Karpas-422 (cell line): ENCODE measurements at regions not wholly inside any gene's neighbourhood (a gene's known extent, or its start where the extent isn't known, plus 50 kb on each side); places are given as distances from the start of the nearest gene placed in this dataset.
"Not testable (repeated sequence)": the region's sequence is repeated elsewhere in the genome, so short reads cannot be mapped to it uniquely, and the experiment has no call there.

ENCODE experiments used
- DNase-seq: peaks from one replicate; pipeline ENCODE4 v3.0.0-alpha.2; 2015
- H2AFZ ChIP-seq: fragments of 200-600 bp; sonication (generic); 2 replicates; pipeline ENCODE4 v1.6.1; 2014; ENCODE audit warnings: antibody characterized with exemption, low read length, mixed read lengths
- H3K27ac ChIP-seq: fragments of 200-600 bp; sonication (generic); 2 replicates; pipeline ENCODE4 v1.5.1; 2014; ENCODE audit warnings: mild to moderate bottlenecking, low read length, moderate library complexity
- H3K27me3 ChIP-seq: fragments of 200-600 bp; sonication (generic); 2 replicates; pipeline ENCODE4 v1.6.1; 2014; ENCODE audit warnings: low read length, mixed read lengths
- H3K36me3 ChIP-seq: fragments of 200-600 bp; sonication (generic); 2 replicates; pipeline ENCODE4 v1.6.1; 2014; ENCODE audit warnings: low read length, mixed read lengths; ENCODE audit not compliant: insufficient read depth
- H3K4me1 ChIP-seq: fragments of 200-600 bp; sonication (generic); 2 replicates; pipeline ENCODE4 v1.6.1; 2014; ENCODE audit warnings: mild to moderate bottlenecking, low read length, mixed read lengths
- H3K4me2 ChIP-seq: fragments of 200-600 bp; sonication (generic); 2 replicates; pipeline ENCODE4 v1.6.1; 2014; ENCODE audit warnings: low read length, low read depth, mild to moderate bottlenecking; ENCODE audit not compliant: poor library complexity, severe bottlenecking
- H3K4me3 ChIP-seq: fragments of 200-600 bp; sonication (generic); 2 replicates; pipeline ENCODE4 v1.5.1; 2014; ENCODE audit warnings: mild to moderate bottlenecking, antibody characterized with exemption, low read length, mixed read lengths
- H3K79me2 ChIP-seq: fragments of 200-600 bp; sonication (generic); 2 replicates; pipeline ENCODE4 v1.6.1; 2014; ENCODE audit warnings: mild to moderate bottlenecking, low read length, mixed read lengths
- H3K9ac ChIP-seq: fragments of 200-600 bp; sonication (generic); 2 replicates; pipeline ENCODE4 v1.6.0; 2014; ENCODE audit warnings: low read length
- H3K9me2 ChIP-seq: fragments of 200-600 bp; sonication (generic), shearing (Covaris generic); replicated peaks from 2 replicates; pipeline ENCODE4 v1.6.0; 2014; ENCODE audit warnings: mild to moderate bottlenecking, low read length, moderate library complexity; ENCODE audit not compliant: insufficient read depth
- H3K9me3 ChIP-seq: fragments of 300-700, 200-600 bp; sonication (generic); 2 replicates; pipeline ENCODE4 v1.6.1; 2014; ENCODE audit warnings: low read length, mixed read lengths
- H4K20me1 ChIP-seq: fragments of 200-600 bp; sonication (generic); 2 replicates; pipeline ENCODE4 v1.6.1; 2014; ENCODE audit warnings: mild to moderate bottlenecking, antibody characterized with exemption, low read length, low read depth; ENCODE audit not compliant: insufficient read depth

- DNase-seq: no peak
- no peak overlapping the region for H3K4me3 ChIP-seq
- no peaks in the 10 kb centered on the region for H3K9me3 ChIP-seq
- H3K36me3 ChIP-seq: no peaks in the 10 kb centered on the region
- no peaks in the 10 kb centered on the region for H4K20me1 ChIP-seq
- no peaks in the 10 kb centered on the region for H3K27me3 ChIP-seq
- no peak overlapping the region for H2AFZ ChIP-seq
- H3K4me2 ChIP-seq: no peak overlapping the region
- no peak overlapping the region for H3K9ac ChIP-seq
- no peak overlapping the region for H3K27ac ChIP-seq
- no peaks in the 10 kb centered on the region for H3K9me2 ChIP-seq
- no peaks in the 10 kb centered on the region for H3K4me1 ChIP-seq
- no peaks in the 10 kb centered on the region for H3K79me2 ChIP-seq
These were observed 95.6 kb downstream of the RRAGB start for GRCh38 chrX:55813150-55813549.

DNA sequence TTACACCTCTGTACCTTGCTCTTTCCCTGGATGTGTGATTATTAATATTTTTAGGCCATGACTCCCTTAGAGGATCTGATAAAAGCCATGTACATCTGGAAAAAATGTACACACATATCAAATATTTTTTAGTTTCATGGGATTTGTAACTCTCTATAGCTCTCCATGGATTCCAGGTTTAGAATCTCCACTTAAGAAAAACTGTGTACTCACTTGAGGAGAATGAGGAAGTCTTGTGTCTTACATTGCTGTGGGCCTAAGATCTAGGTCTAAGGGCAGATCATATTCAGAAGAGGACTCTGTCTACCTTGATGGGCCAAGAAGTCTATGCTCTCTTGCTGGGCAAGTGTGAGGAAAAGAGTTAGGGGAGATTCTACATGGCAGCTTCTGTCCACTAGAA is 98.0 kb downstream of the RRAGB start:
- no peak overlapping the region for H3K4me2 ChIP-seq
- no peak overlapping the region for H3K9ac ChIP-seq

DNA sequence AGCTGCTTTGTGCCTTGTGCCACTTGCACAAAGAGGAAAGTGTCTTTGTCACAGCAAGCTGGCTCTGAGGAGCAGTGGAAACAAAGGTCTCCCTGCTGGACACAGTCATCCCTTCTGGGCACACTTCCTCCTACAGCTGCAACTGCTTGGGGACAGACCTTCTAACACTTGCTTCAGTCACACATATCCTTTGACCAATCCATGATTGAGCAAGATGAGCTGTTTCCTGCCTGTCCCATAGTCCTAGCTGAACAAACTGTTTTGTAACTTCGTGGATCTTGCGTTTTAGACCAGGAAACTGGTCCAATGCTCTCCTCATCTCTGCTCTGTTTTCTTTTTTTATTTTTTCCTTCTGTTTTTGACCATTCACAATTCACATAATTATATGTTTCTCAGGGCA is 98.5 kb downstream of the RRAGB start:
- Histone ChIP-seq H3K79me2 (no peaks in the 10 kb centered on the region), H3K27ac (no peak overlapping the region)

More for the DNA sequence above, 98.0 kb downstream of the RRAGB start:
- Histone ChIP-seq H2AFZ (no peak overlapping the region), H3K27ac (no peak overlapping the region), H3K27me3 (no peaks in the 10 kb centered on the region), H3K36me3 (no peaks in the 10 kb centered on the region), H3K4me3 (no peak overlapping the region), H4K20me1 (no peaks in the 10 kb centered on the region), H3K79me2 (no peaks in the 10 kb centered on the region), H3K4me1 (no peaks in the 10 kb centered on the region), H3K9me3 (no peaks in the 10 kb centered on the region), H3K9me2 (no peaks in the 10 kb centered on the region)
- no peak for DNase-seq

DNA sequence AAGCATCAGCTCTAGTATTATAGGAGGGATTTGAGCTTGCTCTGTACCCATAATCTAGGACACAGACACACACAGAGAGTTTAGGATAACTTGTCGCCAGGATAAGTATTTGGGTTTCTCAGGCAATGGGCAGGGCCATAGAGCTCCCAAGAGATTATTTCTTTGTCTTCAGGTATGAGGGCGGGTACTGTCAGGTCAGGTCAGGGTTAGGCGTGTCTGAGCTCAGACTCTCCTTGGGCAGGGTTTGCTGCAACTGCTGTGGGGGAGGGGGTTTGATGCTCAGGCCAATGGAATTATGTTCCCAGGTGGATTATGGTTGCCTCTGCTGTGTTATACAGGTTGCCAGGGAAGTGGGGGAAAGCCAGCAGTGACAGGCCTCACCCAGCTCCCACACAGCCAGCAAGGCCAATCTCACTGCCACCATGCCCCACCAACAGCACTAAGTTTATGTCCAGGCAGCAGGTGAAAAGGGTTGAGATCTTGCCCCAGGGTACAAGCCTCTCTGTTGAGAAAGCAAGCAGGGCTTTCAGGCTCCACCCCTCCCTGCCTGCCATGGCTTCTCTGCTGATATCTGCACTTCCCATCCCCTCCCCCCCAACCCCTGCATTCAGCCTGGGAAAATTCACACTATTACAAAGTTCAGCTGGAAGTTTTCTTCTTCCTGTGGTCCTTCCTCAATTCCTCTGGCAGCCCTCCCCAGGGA is 101.3 kb downstream of the RRAGB start:
- Histone ChIP-seq H3K4me1 (no peaks in the 10 kb centered on the region), H3K4me2 (no peak overlapping the region), H3K9ac (no peak overlapping the region), H3K4me3 (no peak overlapping the region), H4K20me1 (no peaks in the 10 kb centered on the region), H3K9me3 (no peaks in the 10 kb centered on the region), H3K27me3 (no peaks in the 10 kb centered on the region), H3K9me2 (no peaks in the 10 kb centered on the region), H2AFZ (no peak overlapping the region), H3K36me3 (no peaks in the 10 kb centered on the region), H3K27ac (no peak overlapping the region), H3K79me2 (no peaks in the 10 kb centered on the region)
- no peak for DNase-seq

More for the DNA sequence above, 98.5 kb downstream of the RRAGB start:
- Histone ChIP-seq H4K20me1 (no peaks in the 10 kb centered on the region), H3K27me3 (no peaks in the 10 kb centered on the region), H2AFZ (no peak overlapping the region), H3K9me3 (no peaks in the 10 kb centered on the region), H3K36me3 (no peaks in the 10 kb centered on the region), H3K4me2 (no peak overlapping the region), H3K9ac (no peak overlapping the region), H3K4me3 (no peak overlapping the region), H3K9me2 (no peaks in the 10 kb centered on the region), H3K4me1 (no peaks in the 10 kb centered on the region)
- DNase-seq: no peak

DNA sequence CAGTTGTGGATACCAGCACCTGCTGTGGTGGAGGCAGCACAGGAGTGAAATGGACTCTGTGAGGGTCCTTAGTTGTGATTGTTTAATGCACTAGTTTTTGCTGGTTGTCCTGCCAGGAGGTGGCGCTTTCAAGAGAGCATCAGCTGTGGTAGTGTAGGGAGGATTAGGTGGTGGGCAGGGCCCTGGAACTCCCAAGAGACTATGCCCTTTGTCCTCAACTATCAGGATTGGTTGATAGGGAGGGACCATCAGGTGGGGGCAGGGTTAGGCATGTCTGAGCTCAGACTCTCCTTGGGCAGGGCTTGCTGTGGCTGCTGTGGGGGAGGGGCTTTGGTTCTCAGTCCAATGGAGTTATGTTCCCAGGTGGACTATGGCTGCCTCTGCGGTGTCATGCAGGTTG is 121.9 kb downstream of the RRAGB start:
- Histone ChIP-seq H3K9me2 (no peaks in the 10 kb centered on the region), H3K9ac (no peak overlapping the region), H3K27ac (no peak overlapping the region), H3K4me2 (no peak overlapping the region), H3K79me2 (no peaks in the 10 kb centered on the region), H2AFZ (no peak overlapping the region), H3K27me3 (no peaks in the 10 kb centered on the region), H3K4me3 (no peak overlapping the region), H3K36me3 (no peaks in the 10 kb centered on the region), H3K9me3 (no peaks in the 10 kb centered on the region), H4K20me1 (no peaks in the 10 kb centered on the region), H3K4me1 (no peaks in the 10 kb centered on the region)
- DNase-seq: peak; percentile 46

GRCh38 chrX:55841962-55842752 is 124.6 kb downstream of the RRAGB start:
- no peak for DNase-seq
- Histone ChIP-seq H3K4me3 (no peak overlapping the region), H3K9me2 (no peaks in the 10 kb centered on the region), H3K4me2 (no peak overlapping the region), H4K20me1 (no peaks in the 10 kb centered on the region), H3K36me3 (no peaks in the 10 kb centered on the region), H3K79me2 (no peaks in the 10 kb centered on the region), H3K27me3 (no peaks in the 10 kb centered on the region), H3K4me1 (no peaks in the 10 kb centered on the region), H3K27ac (no peak overlapping the region), H3K9me3 (no peaks in the 10 kb centered on the region), H2AFZ (no peak overlapping the region), H3K9ac (no peak overlapping the region)

GRCh38 chrX:55866779-55867178 is 149.2 kb downstream of the RRAGB start:
- H3K9me3 ChIP-seq, H3K4me2 ChIP-seq, H3K4me1 ChIP-seq, H3K9me2 ChIP-seq, H3K9ac ChIP-seq, H3K79me2 ChIP-seq, H3K27ac ChIP-seq, H4K20me1 ChIP-seq, H3K36me3 ChIP-seq, H3K27me3 ChIP-seq, H3K4me3 ChIP-seq, DNase-seq, H2AFZ ChIP-seq: not testable (repeated sequence)

DNA sequence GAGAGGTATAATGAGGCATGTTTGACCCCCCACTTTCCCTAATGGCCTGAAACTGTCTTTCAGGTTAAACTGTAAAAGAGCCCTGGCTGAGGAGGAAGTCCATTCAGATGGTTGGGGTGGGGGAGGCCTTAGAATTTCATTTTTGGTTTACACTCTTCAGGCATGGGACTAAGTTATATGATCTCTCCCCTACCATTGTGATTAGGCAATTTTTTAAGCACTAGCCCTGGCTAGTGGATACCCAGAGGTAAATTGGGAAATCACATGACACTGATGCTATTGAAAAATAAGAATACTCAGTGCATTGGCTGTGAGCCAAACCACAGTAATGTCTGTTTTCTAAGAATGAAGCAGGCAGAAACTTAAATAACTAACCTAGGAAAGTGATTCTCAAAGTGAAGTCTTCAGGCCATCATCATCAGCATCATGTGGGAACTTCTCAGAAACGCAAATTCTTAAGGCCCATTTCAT is 149.7 kb downstream of the RRAGB start:
- Histone ChIP-seq H3K4me2 (no peak overlapping the region), H3K9me2 (no peaks in the 10 kb centered on the region), H3K27ac (no peak overlapping the region), H2AFZ (no peak overlapping the region), H3K79me2 (no peaks in the 10 kb centered on the region), H3K4me3 (no peak overlapping the region), H4K20me1 (no peaks in the 10 kb centered on the region), H3K27me3 (no peaks in the 10 kb centered on the region), H3K9me3 (no peaks in the 10 kb centered on the region), H3K4me1 (no peaks in the 10 kb centered on the region), H3K9ac (no peak overlapping the region), H3K36me3 (no peaks in the 10 kb centered on the region)
- DNase-seq: no peak
